ENCODE measurements at regions not wholly inside any gene's neighbourhood (a gene's known extent, or its start where the extent isn't known, plus 50 kb on each side); places are given as distances from the start of the nearest gene placed in this dataset.

DNA sequence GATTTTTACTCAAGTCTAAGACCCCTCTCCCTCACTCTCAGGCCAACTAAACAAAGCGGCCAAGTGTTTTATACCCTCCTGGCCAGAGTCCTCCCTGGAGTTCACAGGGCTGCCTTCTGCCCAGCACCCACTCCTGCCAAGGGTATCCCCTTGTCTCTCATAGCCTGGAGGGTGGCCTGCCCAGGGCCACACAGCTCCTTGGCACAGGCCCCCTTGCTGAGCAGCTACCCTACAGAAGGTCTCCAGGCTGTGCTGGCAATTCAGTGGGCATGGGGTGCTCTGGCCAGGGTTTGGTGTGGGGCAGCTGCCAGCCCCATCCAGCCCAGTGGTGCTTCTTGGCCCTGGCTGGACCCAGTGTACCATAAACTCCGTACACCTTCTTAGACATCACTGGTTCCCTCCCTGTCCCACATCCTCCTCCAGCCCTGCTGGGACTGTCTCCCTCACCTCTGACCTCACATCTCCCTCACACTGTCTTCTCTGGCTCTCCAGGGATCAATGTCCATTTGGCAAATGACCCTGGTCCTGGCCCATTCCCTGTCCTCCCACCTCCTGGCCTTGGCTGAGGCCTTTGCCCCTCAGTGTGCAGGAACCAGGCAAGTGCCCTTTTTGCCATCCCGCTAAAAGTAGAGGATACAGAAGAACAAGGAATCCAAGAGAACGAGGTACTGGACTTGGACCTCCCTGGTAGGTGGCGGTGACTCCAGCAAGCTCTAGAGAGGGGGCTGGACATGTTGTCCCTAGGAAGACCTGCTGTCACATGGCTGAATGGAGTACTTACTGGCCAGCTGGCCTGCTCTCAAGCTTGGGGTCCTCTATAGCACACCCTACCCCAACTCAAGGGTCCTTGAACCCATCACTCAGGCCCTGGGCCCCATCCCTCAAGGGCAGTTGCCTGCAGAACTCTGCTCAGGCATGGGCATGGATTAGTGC lies 50.0 kb upstream of the TRPM1 start:
- Mint-ChIP-seq H3K36me3 (ENCODE audit: low read depth) (no peaks in the 10 kb centered on the region), H3K9me3 (no peaks in the 10 kb centered on the region), H3K4me3 (no peak overlapping the region), H3K27me3 (no peaks in the 10 kb centered on the region), H3K27ac (peak overlapping the region; percentile 20), H3K4me1 (ENCODE audit: low read depth) (no peaks in the 10 kb centered on the region)
- intact Hi-C loops (cut with micrococcal nuclease): no loop called here
- ChIA-PET POLR2A (interaction anchor here (1.4 kb wide), 1 partner anchor 14 kb away, joined by 5 read pairs; no protein-coding TSS in a partner anchor), CTCF (no interaction called here)
- ATAC-seq (no peak), DNase-seq (no peak)
- TF ChIP-seq, protein P1, sequence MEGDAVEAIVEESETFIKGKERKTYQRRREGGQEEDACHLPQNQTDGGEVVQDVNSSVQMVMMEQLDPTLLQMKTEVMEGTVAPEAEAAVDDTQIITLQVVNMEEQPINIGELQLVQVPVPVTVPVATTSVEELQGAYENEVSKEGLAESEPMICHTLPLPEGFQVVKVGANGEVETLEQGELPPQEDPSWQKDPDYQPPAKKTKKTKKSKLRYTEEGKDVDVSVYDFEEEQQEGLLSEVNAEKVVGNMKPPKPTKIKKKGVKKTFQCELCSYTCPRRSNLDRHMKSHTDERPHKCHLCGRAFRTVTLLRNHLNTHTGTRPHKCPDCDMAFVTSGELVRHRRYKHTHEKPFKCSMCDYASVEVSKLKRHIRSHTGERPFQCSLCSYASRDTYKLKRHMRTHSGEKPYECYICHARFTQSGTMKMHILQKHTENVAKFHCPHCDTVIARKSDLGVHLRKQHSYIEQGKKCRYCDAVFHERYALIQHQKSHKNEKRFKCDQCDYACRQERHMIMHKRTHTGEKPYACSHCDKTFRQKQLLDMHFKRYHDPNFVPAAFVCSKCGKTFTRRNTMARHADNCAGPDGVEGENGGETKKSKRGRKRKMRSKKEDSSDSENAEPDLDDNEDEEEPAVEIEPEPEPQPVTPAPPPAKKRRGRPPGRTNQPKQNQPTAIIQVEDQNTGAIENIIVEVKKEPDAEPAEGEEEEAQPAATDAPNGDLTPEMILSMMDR (IDR thresholded peaks at IDR 0.05): no peak

- intact Hi-C loops (cut with micrococcal nuclease): no loop called here
- H3K27me3 Mint-ChIP-seq: no peaks in the 10 kb centered on the region
- ChIA-PET POLR2A (no interaction called here), CTCF (interaction anchor here (1.8 kb wide), 1 partner anchor 25 kb away, joined by 7 read pairs; no protein-coding TSS in a partner anchor)
- no peak for ATAC-seq
- H3K4me3 Mint-ChIP-seq: no peak overlapping the region
- H3K27ac Mint-ChIP-seq: no peak overlapping the region
- no peaks in the 10 kb centered on the region for H3K36me3 Mint-ChIP-seq (ENCODE audit: low read depth)
- DNase-seq: no peak
- no peaks in the 10 kb centered on the region for H3K4me1 Mint-ChIP-seq (ENCODE audit: low read depth)
- TF ChIP-seq, protein P1 (IDR thresholded peaks at IDR 0.05): no peak
- no peaks in the 10 kb centered on the region for H3K9me3 Mint-ChIP-seq
Measured at GRCh38 chr15:31153531-31153930, 52.0 kb upstream of the TRPM1 start.

DNA sequence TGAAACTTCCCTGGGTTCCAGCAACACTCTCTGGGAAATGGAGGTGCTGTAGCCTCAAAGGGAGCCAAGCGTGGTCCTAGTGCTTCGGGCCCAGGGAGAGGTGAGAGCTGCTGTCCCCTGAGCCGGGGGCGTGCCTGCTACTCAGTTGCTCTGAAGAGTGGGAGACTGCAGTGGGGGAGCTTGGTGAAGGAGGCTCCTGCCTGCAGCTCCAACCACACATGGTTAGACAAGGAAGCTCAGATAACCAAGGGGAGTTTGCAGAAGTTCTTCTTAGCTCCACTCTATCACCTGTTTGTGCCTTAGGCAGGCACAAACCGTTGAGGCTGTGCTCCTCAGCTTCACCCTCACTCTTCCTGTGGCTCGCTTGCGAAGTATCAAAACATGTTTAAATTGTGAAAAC lies 53.6 kb upstream of the TRPM1 start:
- no peak for ATAC-seq
- H3K27me3 Mint-ChIP-seq: no peaks in the 10 kb centered on the region
- ChIA-PET CTCF (interaction anchor here (0.8 to 1.8 kb wide), 2 partner anchors 26 to 43 kb away, joined by 3 to 7 read pairs; no protein-coding TSS in a partner anchor), POLR2A (interaction anchor here (0.9 kb wide), 1 partner anchor 25 kb away, joined by 3 read pairs; no protein-coding TSS in a partner anchor)
- no peaks in the 10 kb centered on the region for H3K9me3 Mint-ChIP-seq
- H3K4me1 Mint-ChIP-seq (ENCODE audit: low read depth): no peaks in the 10 kb centered on the region
- no peak for DNase-seq
- no peaks in the 10 kb centered on the region for H3K36me3 Mint-ChIP-seq (ENCODE audit: low read depth)
- intact Hi-C loops (cut with micrococcal nuclease): no loop called here
- no peak overlapping the region for H3K27ac Mint-ChIP-seq
- no peak overlapping the region for H3K4me3 Mint-ChIP-seq
- TF ChIP-seq, protein P1 (IDR thresholded peaks at IDR 0.05): no peak

DNA sequence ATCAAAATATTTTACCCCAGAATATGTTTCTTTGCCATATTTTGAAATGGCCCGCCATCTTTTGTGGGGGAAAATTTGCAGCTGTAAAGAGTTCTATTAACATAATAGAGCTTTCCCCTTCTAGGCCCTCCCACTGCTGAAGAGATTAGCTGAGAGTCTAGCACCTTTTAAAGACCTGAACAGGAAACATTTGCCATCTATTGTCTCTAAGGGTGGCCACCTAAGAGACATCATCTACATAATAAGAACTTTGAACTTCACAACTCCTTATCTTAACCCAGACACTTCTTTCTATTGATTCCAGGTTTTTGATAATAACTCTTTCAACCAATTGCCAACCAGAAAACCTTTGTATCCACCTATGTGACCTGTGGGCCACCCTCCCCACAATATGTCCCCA lies 54.7 kb upstream of the TRPM1 start:
- Mint-ChIP-seq H3K4me1 (ENCODE audit: low read depth) (no peaks in the 10 kb centered on the region), H3K27ac (no peak overlapping the region), H3K27me3 (no peaks in the 10 kb centered on the region), H3K36me3 (ENCODE audit: low read depth) (no peaks in the 10 kb centered on the region), H3K4me3 (no peak overlapping the region), H3K9me3 (no peaks in the 10 kb centered on the region)
- DNase-seq (no peak), ATAC-seq (no peak)
- intact Hi-C loops (cut with micrococcal nuclease): no loop called here
- POLR2A ChIA-PET: no interaction called here
- CTCF ChIA-PET: no interaction called here
- TF ChIP-seq, protein P1 (IDR thresholded peaks at IDR 0.05): no peak

GRCh38 chr15:31156808-31157207 lies 55.3 kb upstream of the TRPM1 start:
- DNase-seq: no peak
- ChIA-PET POLR2A (no interaction called here), CTCF (no interaction called here)
- no peaks in the 10 kb centered on the region for H3K4me1 Mint-ChIP-seq (ENCODE audit: low read depth)
- intact Hi-C loops (cut with micrococcal nuclease): no loop called here
- H3K9me3 Mint-ChIP-seq: no peaks in the 10 kb centered on the region
- TF ChIP-seq, protein P1 (IDR thresholded peaks at IDR 0.05): no peak
- no peak for ATAC-seq
- H3K4me3 Mint-ChIP-seq: no peak overlapping the region
- no peaks in the 10 kb centered on the region for H3K36me3 Mint-ChIP-seq (ENCODE audit: low read depth)
- H3K27ac Mint-ChIP-seq: no peak overlapping the region
- H3K27me3 Mint-ChIP-seq: no peaks in the 10 kb centered on the region
